HG03159 (cell line): ENCODE measurements at regions not wholly inside any gene's neighbourhood (a gene's known extent, or its start where the extent isn't known, plus 50 kb on each side); places are given as distances from the start of the nearest gene placed in this dataset.

ENCODE experiments used
- ATAC-seq: cut with Tn5 transposase; IDR thresholded peaks from one replicate; pipeline ENCODE4 v1.9.1; 2021; ENCODE audit warnings: mild to moderate bottlenecking, moderate library complexity; ENCODE audit not compliant: unreplicated experiment

- no peak for ATAC-seq
These were observed 148.0 kb upstream of the SPTLC3 start for GRCh38 chr20:12860619-12861247.

GRCh38 chr20:12869669-12870068 lies 139.1 kb upstream of the SPTLC3 start:
- no peak for ATAC-seq

GRCh38 chr20:12870588-12870987 lies 138.2 kb upstream of the SPTLC3 start:
- ATAC-seq = no peak

GRCh38 chr20:12874933-12875332 lies 133.8 kb upstream of the SPTLC3 start:
- no peak for ATAC-seq

- no peak for ATAC-seq
These were observed 133.3 kb upstream of the SPTLC3 start for GRCh38 chr20:12875510-12875909.

- no peak for ATAC-seq
These were observed 125.8 kb upstream of the SPTLC3 start for GRCh38 chr20:12882832-12883506.

- no peak for ATAC-seq
These were observed 125.3 kb upstream of the SPTLC3 start for GRCh38 chr20:12883507-12883885.

- no peak for ATAC-seq
These were observed 122.0 kb upstream of the SPTLC3 start for GRCh38 chr20:12886618-12887363.

- ATAC-seq = no peak
These were observed 117.1 kb upstream of the SPTLC3 start for GRCh38 chr20:12891643-12892042.

- no peak for ATAC-seq
These were observed 115.8 kb upstream of the SPTLC3 start for GRCh38 chr20:12893019-12893418.

GRCh38 chr20:12893653-12894052 lies 115.1 kb upstream of the SPTLC3 start:
- no peak for ATAC-seq

GRCh38 chr20:12894089-12894488 lies 114.7 kb upstream of the SPTLC3 start:
- ATAC-seq = no peak

GRCh38 chr20:12896180-12896579 lies 112.6 kb upstream of the SPTLC3 start:
- ATAC-seq = no peak

- no peak for ATAC-seq
These were observed 105.8 kb upstream of the SPTLC3 start for GRCh38 chr20:12902992-12903391.

GRCh38 chr20:12906361-12906760 lies 102.4 kb upstream of the SPTLC3 start:
- ATAC-seq = no peak

GRCh38 chr20:12911372-12911771 lies 97.4 kb upstream of the SPTLC3 start:
- ATAC-seq = no peak

- no peak for ATAC-seq
These were observed 94.9 kb upstream of the SPTLC3 start for GRCh38 chr20:12913781-12914443.

- ATAC-seq = no peak
These were observed 94.0 kb upstream of the SPTLC3 start for GRCh38 chr20:12914804-12915203.

- no peak for ATAC-seq
These were observed 92.1 kb upstream of the SPTLC3 start for GRCh38 chr20:12916699-12917098.

- no peak for ATAC-seq
These were observed 84.6 kb upstream of the SPTLC3 start for GRCh38 chr20:12924126-12924525.

- peak; percentile 97 for ATAC-seq
These were observed 83.5 kb upstream of the SPTLC3 start for GRCh38 chr20:12925210-12925755.
